Loucy (cell line): ENCODE measurements at regions not wholly inside any gene's neighbourhood (a gene's known extent, or its start where the extent isn't known, plus 50 kb on each side); places are given as distances from the start of the nearest gene placed in this dataset.

ENCODE experiments used
- H2AFZ ChIP-seq: fragments of 200-600 bp; sonication (generic); 2 replicates; pipeline ENCODE4 v1.6.0; 2016; ENCODE audit warnings: antibody characterized with exemption, mild to moderate bottlenecking, low read length, moderate library complexity
- H3F3A ChIP-seq: fragments of 200-600 bp; 2 replicates; pipeline ENCODE4 v1.6.0; 2016; ENCODE audit warnings: antibody characterized with exemption, low read depth, mild to moderate bottlenecking
- H3K27me3 ChIP-seq: fragments of 200-600 bp; sonication (generic); 2 replicates; pipeline ENCODE4 v1.6.1; 2014; ENCODE audit warnings: low read length, mild to moderate bottlenecking; ENCODE audit not compliant: insufficient read depth, poor library complexity, severe bottlenecking
- H3K36me3 ChIP-seq: fragments of 200-600 bp; sonication (generic); 2 replicates; pipeline ENCODE4 v1.6.1; 2016; ENCODE audit warnings: low read length; ENCODE audit not compliant: insufficient read depth
- H3K4me1 ChIP-seq: fragments of 200-600 bp; sonication (generic); 2 replicates; pipeline ENCODE4 v1.5.1; 2014; ENCODE audit warnings: low read length, mild to moderate bottlenecking; ENCODE audit not compliant: insufficient read depth, poor library complexity, severe bottlenecking
- H3K4me2 ChIP-seq: fragments of 200-600 bp; sonication (generic); 2 replicates; pipeline ENCODE4 v1.6.0; 2014; ENCODE audit warnings: antibody characterized with exemption, low read length, low read depth, mild to moderate bottlenecking; ENCODE audit not compliant: poor library complexity, severe bottlenecking
- H3K4me3 ChIP-seq: fragments of 200-600 bp; sonication (generic); 2 replicates; pipeline ENCODE4 v1.5.1; 2014; ENCODE audit warnings: low read length, mild to moderate bottlenecking, mixed read lengths; ENCODE audit not compliant: poor library complexity, severe bottlenecking
- H3K79me2 ChIP-seq: fragments of 200-600 bp; sonication (generic); 2 replicates; pipeline ENCODE4 v1.6.1; 2014; ENCODE audit warnings: low read length; ENCODE audit not compliant: insufficient read depth
- H3K9ac ChIP-seq: fragments of 200-600 bp; sonication (generic); 2 replicates; pipeline ENCODE4 v1.6.0; 2014; ENCODE audit warnings: mild to moderate bottlenecking, low read depth, low read length, moderate library complexity; ENCODE audit not compliant: poor library complexity, severe bottlenecking
- H3K9me2 ChIP-seq: fragments of 200-600 bp; sonication (generic); replicated peaks from 2 replicates; pipeline ENCODE4 v1.6.1; 2016; ENCODE audit warnings: low read depth, low read length, mixed read lengths
- H3K9me3 ChIP-seq: fragments of 200-600 bp; sonication (generic); 2 replicates; pipeline ENCODE4 v1.6.1; 2014; ENCODE audit warnings: mild to moderate bottlenecking, antibody characterized with exemption, low read length, low read depth; ENCODE audit not compliant: insufficient read depth
- H4K20me1 ChIP-seq: fragments of 200-600 bp; sonication (generic); 2 replicates; pipeline ENCODE4 v1.6.0; 2014; ENCODE audit warnings: antibody characterized with exemption, low read length, mild to moderate bottlenecking; ENCODE audit not compliant: insufficient read depth, poor library complexity, severe bottlenecking
- EZH2phosphoT487 ChIP-seq: fragments of 200-600 bp; IDR thresholded peaks from 2 replicates; pipeline ENCODE4 v1.6.1; 2018; ENCODE audit warnings: antibody characterized with exemption, mild to moderate bottlenecking, moderate library complexity, borderline replicate concordance
- TF ChIP-seq, protein P1 (sequence below): fragments of 200-600 bp; sonication (generic); conservative IDR thresholded peaks from 2 replicates; pipeline ENCODE4 v1.5.1; 2014; ENCODE audit warnings: mild to moderate bottlenecking, antibody characterized with exemption, low read length

DNA sequence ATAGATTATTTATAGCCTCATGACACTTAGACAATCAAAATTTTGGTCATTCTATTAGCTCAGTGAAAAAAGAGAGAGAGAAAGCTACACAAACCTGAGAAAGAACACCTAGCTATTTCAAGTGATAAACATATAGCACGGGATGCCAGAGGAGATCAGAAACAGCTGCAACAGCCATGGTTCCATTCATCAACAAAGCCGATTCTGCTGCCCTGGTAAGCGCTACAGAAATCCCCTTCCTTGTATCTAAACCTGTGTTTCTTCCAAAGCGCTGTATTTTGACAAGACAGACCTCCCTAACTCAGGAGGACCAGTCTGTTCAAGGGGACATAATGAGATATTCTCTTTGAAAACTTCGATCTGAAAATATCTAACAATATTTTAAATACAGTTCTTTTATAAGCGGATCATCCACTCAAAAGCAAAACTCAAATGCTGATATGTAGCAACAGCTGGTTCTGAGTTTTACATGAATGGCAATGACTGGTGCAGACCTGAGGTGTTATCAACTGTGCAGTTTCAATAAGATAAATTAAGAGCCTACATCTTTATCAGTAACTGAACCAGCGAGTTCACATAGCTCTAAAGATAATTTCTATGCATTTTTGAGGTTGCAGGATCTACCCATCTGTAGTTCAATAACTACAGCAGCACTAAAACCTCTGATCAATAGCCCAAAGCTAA lies 447.8 kb downstream of the FRK start:
- H3K4me1 ChIP-seq, result no peaks in the 10 kb centered on the region
- H3K36me3 ChIP-seq, result no peaks in the 10 kb centered on the region
- H3K4me2 ChIP-seq, result no peak overlapping the region
- H3K27me3 ChIP-seq, result no peaks in the 10 kb centered on the region
- H3K9ac ChIP-seq, result no peak overlapping the region
- H3K9me3 ChIP-seq, result no peaks in the 10 kb centered on the region
- H3K9me2 ChIP-seq, result no peaks in the 10 kb centered on the region
- H3F3A ChIP-seq, result no peaks in the 10 kb centered on the region
- no peak overlapping the region for H3K4me3 ChIP-seq
- TF ChIP-seq EZH2phosphoT487, result no peak
- TF ChIP-seq, protein P1, sequence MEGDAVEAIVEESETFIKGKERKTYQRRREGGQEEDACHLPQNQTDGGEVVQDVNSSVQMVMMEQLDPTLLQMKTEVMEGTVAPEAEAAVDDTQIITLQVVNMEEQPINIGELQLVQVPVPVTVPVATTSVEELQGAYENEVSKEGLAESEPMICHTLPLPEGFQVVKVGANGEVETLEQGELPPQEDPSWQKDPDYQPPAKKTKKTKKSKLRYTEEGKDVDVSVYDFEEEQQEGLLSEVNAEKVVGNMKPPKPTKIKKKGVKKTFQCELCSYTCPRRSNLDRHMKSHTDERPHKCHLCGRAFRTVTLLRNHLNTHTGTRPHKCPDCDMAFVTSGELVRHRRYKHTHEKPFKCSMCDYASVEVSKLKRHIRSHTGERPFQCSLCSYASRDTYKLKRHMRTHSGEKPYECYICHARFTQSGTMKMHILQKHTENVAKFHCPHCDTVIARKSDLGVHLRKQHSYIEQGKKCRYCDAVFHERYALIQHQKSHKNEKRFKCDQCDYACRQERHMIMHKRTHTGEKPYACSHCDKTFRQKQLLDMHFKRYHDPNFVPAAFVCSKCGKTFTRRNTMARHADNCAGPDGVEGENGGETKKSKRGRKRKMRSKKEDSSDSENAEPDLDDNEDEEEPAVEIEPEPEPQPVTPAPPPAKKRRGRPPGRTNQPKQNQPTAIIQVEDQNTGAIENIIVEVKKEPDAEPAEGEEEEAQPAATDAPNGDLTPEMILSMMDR, result no peak
- no peak overlapping the region for H2AFZ ChIP-seq
- no peaks in the 10 kb centered on the region for H3K79me2 ChIP-seq
- H4K20me1 ChIP-seq, result no peaks in the 10 kb centered on the region

DNA sequence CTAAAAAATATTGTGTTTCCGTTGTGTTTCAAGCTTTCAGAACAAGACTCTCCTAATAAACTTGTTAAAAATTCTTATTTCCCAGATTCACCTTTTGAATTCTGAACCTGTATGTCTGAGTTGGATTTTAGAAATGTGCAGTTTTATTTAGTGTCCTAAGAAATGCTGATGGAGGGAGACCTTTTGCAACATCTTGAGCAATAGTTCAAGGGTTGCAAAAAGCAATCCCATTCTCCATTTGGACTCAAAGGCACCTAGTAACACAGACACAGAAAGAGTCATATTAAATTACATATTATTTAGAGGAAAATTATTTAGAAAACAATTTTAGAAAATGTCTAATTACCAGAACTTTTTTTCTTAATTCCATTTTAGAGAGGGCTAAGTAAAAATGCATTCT lies 448.5 kb downstream of the FRK start:
- H2AFZ ChIP-seq, result no peak overlapping the region
- H3K79me2 ChIP-seq, result no peaks in the 10 kb centered on the region
- no peak overlapping the region for H3K4me3 ChIP-seq
- no peaks in the 10 kb centered on the region for H3K36me3 ChIP-seq
- TF ChIP-seq, protein P1, result no peak
- TF ChIP-seq EZH2phosphoT487, result no peak
- no peak overlapping the region for H3K9ac ChIP-seq
- no peaks in the 10 kb centered on the region for H3K27me3 ChIP-seq
- H3K9me3 ChIP-seq, result no peaks in the 10 kb centered on the region
- no peaks in the 10 kb centered on the region for H3K9me2 ChIP-seq
- no peak overlapping the region for H3K4me2 ChIP-seq
- no peaks in the 10 kb centered on the region for H3K4me1 ChIP-seq
- no peaks in the 10 kb centered on the region for H4K20me1 ChIP-seq
- no peaks in the 10 kb centered on the region for H3F3A ChIP-seq

DNA sequence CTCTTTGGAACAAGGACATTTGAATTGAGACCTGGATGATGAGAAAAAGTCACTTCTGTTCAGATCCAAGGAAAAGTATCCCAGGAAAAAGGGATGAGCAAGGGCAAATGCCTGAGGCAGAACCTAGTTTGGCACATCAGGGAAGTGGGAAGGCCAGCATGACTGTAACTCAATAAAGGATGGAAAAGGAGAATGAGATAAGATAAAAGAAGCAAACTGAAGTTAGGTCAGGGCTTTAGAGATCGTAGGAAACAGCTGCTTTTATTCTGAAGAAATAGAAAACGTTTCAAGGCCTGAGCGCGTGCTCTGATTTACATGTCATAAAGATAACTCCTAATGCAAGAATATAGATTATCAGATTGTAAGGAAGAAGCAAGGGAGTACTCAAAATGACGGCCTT lies 450.0 kb downstream of the FRK start:
- H3K9me2 ChIP-seq, result no peaks in the 10 kb centered on the region
- H3K36me3 ChIP-seq, result no peaks in the 10 kb centered on the region
- H3K4me3 ChIP-seq, result no peak overlapping the region
- TF ChIP-seq, protein P1, result no peak
- no peak for TF ChIP-seq EZH2phosphoT487
- H3K9ac ChIP-seq, result no peak overlapping the region
- no peaks in the 10 kb centered on the region for H3K27me3 ChIP-seq
- H4K20me1 ChIP-seq, result no peaks in the 10 kb centered on the region
- no peaks in the 10 kb centered on the region for H3F3A ChIP-seq
- H2AFZ ChIP-seq, result no peak overlapping the region
- no peaks in the 10 kb centered on the region for H3K79me2 ChIP-seq
- H3K4me1 ChIP-seq, result no peaks in the 10 kb centered on the region
- H3K9me3 ChIP-seq, result no peaks in the 10 kb centered on the region
- no peak overlapping the region for H3K4me2 ChIP-seq
